GM18907 (cell line): ENCODE measurements at regions not wholly inside any gene's neighbourhood (a gene's known extent, or its start where the extent isn't known, plus 50 kb on each side); places are given as distances from the start of the nearest gene placed in this dataset.
"Not testable (repeated sequence)": the region's sequence is repeated elsewhere in the genome, so short reads cannot be mapped to it uniquely, and the experiment has no call there.

Experiments used
- ATAC-seq: cut with Tn5 transposase; IDR thresholded peaks from one replicate; pipeline ENCODE4 v1.9.1; 2021; ENCODE audit warnings: mild to moderate bottlenecking, moderate library complexity; ENCODE audit not compliant: unreplicated experiment

- no peak for ATAC-seq
Measured at GRCh38 chr18:65671621-65672415, 79.0 kb upstream of the CDH7 start.

GRCh38 chr18:65670145-65670544 lies 80.7 kb upstream of the CDH7 start:
- not testable (repeated sequence) for ATAC-seq

GRCh38 chr18:65661391-65661790 lies 89.4 kb upstream of the CDH7 start:
- ATAC-seq: no peak

- no peak for ATAC-seq
Measured at GRCh38 chr18:65659912-65660311, 90.9 kb upstream of the CDH7 start.

GRCh38 chr18:65659312-65659711 lies 91.5 kb upstream of the CDH7 start:
- no peak for ATAC-seq

GRCh38 chr18:65651192-65651591 lies 99.6 kb upstream of the CDH7 start:
- ATAC-seq: no peak

- ATAC-seq: no peak
Measured at GRCh38 chr18:65632236-65632635, 118.6 kb upstream of the CDH7 start.

- ATAC-seq: no peak
Measured at GRCh38 chr18:65631766-65632165, 119.0 kb upstream of the CDH7 start.

GRCh38 chr18:65628390-65628789 lies 122.4 kb upstream of the CDH7 start:
- no peak for ATAC-seq

- ATAC-seq: no peak
Measured at GRCh38 chr18:65623676-65624075, 127.1 kb upstream of the CDH7 start.

- ATAC-seq: no peak
Measured at GRCh38 chr18:65622436-65622835, 128.4 kb upstream of the CDH7 start.

- no peak for ATAC-seq
Measured at GRCh38 chr18:65620076-65620696, 130.6 kb upstream of the CDH7 start.

GRCh38 chr18:65610939-65611338 lies 139.9 kb upstream of the CDH7 start:
- no peak for ATAC-seq

GRCh38 chr18:65608471-65608870 lies 142.3 kb upstream of the CDH7 start:
- ATAC-seq: no peak

- ATAC-seq: no peak
Measured at GRCh38 chr18:65607161-65607560, 143.7 kb upstream of the CDH7 start.

GRCh38 chr18:65606551-65607130 lies 144.2 kb upstream of the CDH7 start:
- no peak for ATAC-seq

GRCh38 chr18:65605352-65605751 lies 145.5 kb upstream of the CDH7 start:
- not testable (repeated sequence) for ATAC-seq

GRCh38 chr18:65601775-65602174 lies 149.0 kb upstream of the CDH7 start:
- ATAC-seq: no peak

- ATAC-seq: no peak
Measured at GRCh38 chr18:65592435-65592834, 158.4 kb upstream of the CDH7 start.

- ATAC-seq: no peak
Measured at GRCh38 chr18:65587491-65587890, 163.3 kb upstream of the CDH7 start.

- ATAC-seq: not testable (repeated sequence)
Measured at GRCh38 chr18:65582094-65582493, 168.7 kb upstream of the CDH7 start.

GRCh38 chr18:65568866-65569265 lies 181.9 kb upstream of the CDH7 start:
- no peak for ATAC-seq
